ENCODE measurements at regions not wholly inside any gene's neighbourhood (a gene's known extent, or its start where the extent isn't known, plus 50 kb on each side); places are given as distances from the start of the nearest gene placed in this dataset.

- TF ChIP-seq EZH2 (IDR thresholded peaks at IDR 0.05; ENCODE audit: low read depth, low read length, severe bottlenecking) (no peak), KDM1A (IDR thresholded peaks at IDR 0.05; ENCODE audit: borderline replicate concordance, low read length) (no peak), TEAD4 (IDR thresholded peaks at IDR 0.05; ENCODE audit: low read depth, low read length) (no peak), MAX (IDR thresholded peaks at IDR 0.05) (no peak)
Measured at GRCh38 chr7:88590963-88591362, 168.5 kb upstream of the ZNF804B start (continued).
